ENCODE measurements at regions not wholly inside any gene's neighbourhood (a gene's known extent, or its start where the extent isn't known, plus 50 kb on each side); places are given as distances from the start of the nearest gene placed in this dataset.

DNA sequence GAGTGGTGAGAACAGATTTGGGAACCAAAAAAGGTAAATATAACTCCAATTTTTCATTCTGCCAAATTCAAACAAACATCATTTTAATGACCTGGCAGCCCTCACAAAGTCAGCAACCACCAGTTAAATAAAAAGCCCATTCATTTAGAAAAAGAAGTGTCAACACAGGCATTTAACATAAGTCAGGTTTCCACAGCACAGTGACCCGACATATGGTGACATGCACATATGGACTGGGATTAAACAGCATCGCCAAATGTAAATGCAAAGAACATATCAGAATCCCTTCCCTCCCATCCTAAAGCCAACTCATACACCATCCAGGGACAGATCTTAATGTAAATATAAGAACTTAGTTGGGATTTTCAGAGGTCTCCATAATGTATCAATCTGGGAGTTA, 293.2 kb downstream of the FGFR2 start:
- no peak overlapping the region for H3K4me3 ChIP-seq (ENCODE audit: low read depth, low read length)
- no peak for TF ChIP-seq CTCF (IDR thresholded peaks at IDR 0.05; ENCODE audit: borderline replicate concordance, insufficient read depth, low read depth, low read length)

DNA sequence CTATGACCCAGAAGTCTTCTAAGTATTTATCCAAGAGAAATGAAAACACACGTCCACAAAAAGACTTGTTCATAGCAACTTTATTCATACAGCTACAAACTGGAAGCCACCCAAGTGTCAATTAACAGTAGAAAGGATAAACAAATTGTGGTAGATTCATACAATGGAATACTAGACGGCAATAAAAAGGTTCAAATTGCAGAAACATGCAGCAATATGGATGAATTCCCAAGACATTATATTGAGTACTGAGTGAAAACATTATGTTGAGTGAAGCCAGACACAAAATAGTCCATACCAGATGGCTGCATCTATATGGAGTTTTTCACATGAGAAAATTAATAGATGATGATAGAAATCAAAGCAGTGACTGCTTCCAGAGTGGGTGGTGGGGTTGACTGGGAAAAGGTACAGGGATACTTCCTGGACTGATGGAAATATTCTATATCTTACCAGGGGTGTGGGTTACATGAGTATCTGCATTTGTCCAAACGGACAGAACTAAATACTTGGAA, 292.0 kb downstream of the FGFR2 start:
- no peak for TF ChIP-seq CTCF (IDR thresholded peaks at IDR 0.05; ENCODE audit: borderline replicate concordance, insufficient read depth, low read depth, low read length)
- H3K4me3 ChIP-seq (ENCODE audit: low read depth, low read length) = no peak overlapping the region

DNA sequence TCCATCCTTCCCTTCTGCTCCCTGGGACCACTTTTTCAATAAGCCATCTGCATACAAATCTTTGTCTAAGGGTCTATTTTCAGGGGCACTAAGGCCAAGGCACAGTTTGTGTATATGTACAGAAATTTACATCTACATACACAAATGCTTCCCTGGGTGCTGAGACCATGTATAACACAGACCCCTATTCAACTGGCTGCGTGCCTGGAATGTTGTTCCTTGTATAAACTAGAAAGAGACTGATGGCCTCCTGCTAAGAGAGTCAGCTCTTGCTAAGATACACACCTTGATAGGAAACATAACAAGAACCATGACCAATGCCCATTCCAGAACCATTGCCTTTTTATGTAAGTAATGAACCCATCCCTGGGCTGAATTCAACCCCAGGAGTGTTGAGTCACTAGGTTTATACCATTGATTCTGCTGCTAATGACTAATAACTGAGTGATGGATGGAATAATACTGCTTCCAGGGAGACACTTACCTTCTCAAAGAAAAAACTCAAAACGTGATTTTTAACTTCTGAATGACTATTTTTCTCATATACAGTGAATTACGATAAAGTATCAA, 290.7 kb downstream of the FGFR2 start:
- TF ChIP-seq CTCF (IDR thresholded peaks at IDR 0.05; ENCODE audit: borderline replicate concordance, insufficient read depth, low read depth, low read length) = no peak
- no peak overlapping the region for H3K4me3 ChIP-seq (ENCODE audit: low read depth, low read length)

GRCh38 chr10:121308020-121308419, 290.2 kb downstream of the FGFR2 start:
- TF ChIP-seq CTCF (IDR thresholded peaks at IDR 0.05; ENCODE audit: borderline replicate concordance, insufficient read depth, low read depth, low read length) = no peak

GRCh38 chr10:121309164-121309563, 289.1 kb downstream of the FGFR2 start:
- no peak for TF ChIP-seq CTCF (IDR thresholded peaks at IDR 0.05; ENCODE audit: borderline replicate concordance, insufficient read depth, low read depth, low read length)

More at GRCh38 chr10:121308020-121308419, 290.2 kb downstream of the FGFR2 start:
- H3K4me3 ChIP-seq (ENCODE audit: low read depth, low read length) = no peak overlapping the region

DNA sequence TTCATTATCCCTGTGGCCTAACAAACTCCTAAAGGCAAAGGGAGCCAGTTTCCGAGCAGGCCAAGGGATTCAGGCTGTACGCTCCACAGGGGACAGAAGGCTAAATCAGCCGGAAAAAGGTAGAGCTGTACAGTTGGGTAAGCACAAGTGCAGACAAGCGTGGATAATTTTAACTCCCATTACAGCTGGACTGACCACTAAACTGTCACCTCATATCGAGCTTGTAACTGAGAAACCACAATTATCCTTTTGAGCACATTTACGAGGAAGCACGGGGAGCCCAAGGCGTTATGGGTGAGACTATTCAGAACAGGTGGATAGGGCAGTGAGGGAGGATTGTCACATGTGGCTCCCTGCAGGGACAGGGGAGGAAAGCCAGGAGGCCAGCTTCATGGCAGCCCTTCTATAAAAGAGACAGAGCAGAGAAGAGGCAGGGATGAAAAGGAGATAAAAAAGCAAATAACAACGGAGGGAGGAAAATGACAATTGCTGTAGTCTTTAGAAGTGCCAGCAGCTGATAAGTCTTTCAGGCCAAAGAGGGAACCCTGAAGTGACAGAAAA, 288.0 kb downstream of the FGFR2 start:
- TF ChIP-seq CTCF (IDR thresholded peaks at IDR 0.05; ENCODE audit: borderline replicate concordance, insufficient read depth, low read depth, low read length) = no peak
- no peak overlapping the region for H3K4me3 ChIP-seq (ENCODE audit: low read depth, low read length)

More at GRCh38 chr10:121309164-121309563, 289.1 kb downstream of the FGFR2 start:
- no peak overlapping the region for H3K4me3 ChIP-seq (ENCODE audit: low read depth, low read length)

DNA sequence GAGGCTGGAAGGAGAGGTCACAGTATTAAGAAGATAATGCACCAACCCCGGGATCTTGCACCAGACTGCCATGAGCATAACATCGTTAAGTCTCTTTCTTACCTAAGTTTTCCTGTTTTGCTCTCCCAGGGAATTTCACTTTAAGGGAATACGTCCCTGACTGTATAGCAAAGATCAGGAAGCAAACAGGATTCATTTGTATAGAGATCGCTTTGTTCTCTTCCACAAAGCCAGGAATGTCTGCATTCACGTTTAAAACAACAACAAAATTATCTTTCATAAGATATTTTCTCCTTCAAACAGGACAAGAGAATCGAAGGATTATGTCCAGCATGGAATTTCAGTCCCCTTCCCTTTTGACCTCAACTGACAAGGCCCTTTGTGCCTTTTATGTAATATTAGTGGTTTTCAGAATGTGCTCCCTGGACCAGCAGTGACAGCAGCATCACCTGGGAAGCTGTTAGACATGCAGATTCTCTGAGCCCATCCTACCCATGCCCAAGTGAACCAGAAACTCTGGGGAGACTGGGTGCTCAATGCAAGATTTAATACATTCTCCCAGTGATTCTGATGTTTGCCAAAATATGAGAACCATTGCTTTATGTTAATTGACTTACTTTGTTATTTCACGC, 286.3 kb downstream of the FGFR2 start:
- no peak for TF ChIP-seq CTCF (IDR thresholded peaks at IDR 0.05; ENCODE audit: borderline replicate concordance, insufficient read depth, low read depth, low read length)
- H3K4me3 ChIP-seq (ENCODE audit: low read depth, low read length) = no peak overlapping the region
